ENCODE measurements at regions not wholly inside any gene's neighbourhood (a gene's known extent, or its start where the extent isn't known, plus 50 kb on each side); places are given as distances from the start of the nearest gene placed in this dataset.

- no peaks in the 10 kb centered on the region for H3K9me2 ChIP-seq (ENCODE audit: insufficient read depth, low read length)
- H3K27me3 ChIP-seq (ENCODE audit: insufficient read depth, low read depth, low read length), result no peaks in the 10 kb centered on the region
- no peak for TF ChIP-seq CTCF (IDR thresholded peaks at IDR 0.05; ENCODE audit: poor library complexity, severe bottlenecking)
- TF ChIP-seq POLR2AphosphoS5 (IDR thresholded peaks at IDR 0.05), result no peak
- no peak for TF ChIP-seq EP300 (conservative IDR thresholded peaks at IDR 0.05; ENCODE audit: poor library complexity, severe bottlenecking)
- no peak for TF ChIP-seq EZH2 (IDR thresholded peaks at IDR 0.05; ENCODE audit: borderline replicate concordance, insufficient read depth, low read length, poor library complexity, severe bottlenecking)
- TF ChIP-seq SMC3 (conservative IDR thresholded peaks at IDR 0.05; ENCODE audit: poor library complexity), result no peak
- TF ChIP-seq REST (IDR thresholded peaks at IDR 0.05; ENCODE audit: borderline replicate concordance), result no peak
- TF ChIP-seq TAF1 (IDR thresholded peaks at IDR 0.05; ENCODE audit: low read depth), result no peak
- TF ChIP-seq MXI1 (conservative IDR thresholded peaks at IDR 0.05; ENCODE audit: poor library complexity, severe bottlenecking), result no peak
- TF ChIP-seq RAD21 (conservative IDR thresholded peaks at IDR 0.05), result no peak
- no peaks in the 10 kb centered on the region for H3K36me3 ChIP-seq (ENCODE audit: insufficient read depth, low read length)
- no peak overlapping the region for H3K4me2 ChIP-seq (ENCODE audit: low read length)
- no peaks in the 10 kb centered on the region for H3K9me3 ChIP-seq (ENCODE audit: low read length)
- no peaks in the 10 kb centered on the region for H3F3A ChIP-seq (ENCODE audit: insufficient read depth, low read length, poor library complexity, severe bottlenecking)
- no peaks in the 10 kb centered on the region for H4K20me1 ChIP-seq (ENCODE audit: insufficient read depth)
- H3K79me2 ChIP-seq (replicated peaks; ENCODE audit: insufficient read depth, low read length), result no peaks in the 10 kb centered on the region
- no peak overlapping the region for H3K4me3 ChIP-seq (ENCODE audit: low read length)
- no peak overlapping the region for H3K9ac ChIP-seq (ENCODE audit: low read length)
- H3K27ac ChIP-seq (ENCODE audit: low read length), result no peak overlapping the region
- H2AFZ ChIP-seq (ENCODE audit: low read depth, low read length), result no peak overlapping the region
Measured at GRCh38 chr1:189211742-189212141, 1265.9 kb downstream of the BRINP3 start.

GRCh38 chr1:189212606-189213005 is 1265.1 kb downstream of the BRINP3 start:
- no peak overlapping the region for H3K9ac ChIP-seq (ENCODE audit: low read length)
- no peak overlapping the region for H2AFZ ChIP-seq (ENCODE audit: low read depth, low read length)
- no peak overlapping the region for H3K4me2 ChIP-seq (ENCODE audit: low read length)
- H3K4me3 ChIP-seq (ENCODE audit: low read length), result no peak overlapping the region
- no peak overlapping the region for H3K27ac ChIP-seq (ENCODE audit: low read length)
- no peaks in the 10 kb centered on the region for H3K27me3 ChIP-seq (ENCODE audit: insufficient read depth, low read depth, low read length)
- no peaks in the 10 kb centered on the region for H3K9me3 ChIP-seq (ENCODE audit: low read length)
- no peaks in the 10 kb centered on the region for H3F3A ChIP-seq (ENCODE audit: insufficient read depth, low read length, poor library complexity, severe bottlenecking)
- H3K79me2 ChIP-seq (replicated peaks; ENCODE audit: insufficient read depth, low read length), result no peaks in the 10 kb centered on the region
- no peaks in the 10 kb centered on the region for H3K9me2 ChIP-seq (ENCODE audit: insufficient read depth, low read length)
- no peaks in the 10 kb centered on the region for H3K36me3 ChIP-seq (ENCODE audit: insufficient read depth, low read length)
- no peak for TF ChIP-seq MXI1 (conservative IDR thresholded peaks at IDR 0.05; ENCODE audit: poor library complexity, severe bottlenecking)
- TF ChIP-seq POLR2AphosphoS5 (IDR thresholded peaks at IDR 0.05), result no peak
- no peaks in the 10 kb centered on the region for H4K20me1 ChIP-seq (ENCODE audit: insufficient read depth)

GRCh38 chr1:189216886-189217285 is 1260.8 kb downstream of the BRINP3 start:
- no peaks in the 10 kb centered on the region for H3K36me3 ChIP-seq (ENCODE audit: insufficient read depth, low read length)
- no peak overlapping the region for H3K4me3 ChIP-seq (ENCODE audit: low read length)
- H3K9ac ChIP-seq (ENCODE audit: low read length), result no peak overlapping the region
- no peak overlapping the region for H3K4me2 ChIP-seq (ENCODE audit: low read length)
- H4K20me1 ChIP-seq (ENCODE audit: insufficient read depth), result no peaks in the 10 kb centered on the region
- no peaks in the 10 kb centered on the region for H3K9me3 ChIP-seq (ENCODE audit: low read length)
- H3K27ac ChIP-seq (ENCODE audit: low read length), result no peak overlapping the region
- H3K9me2 ChIP-seq (ENCODE audit: insufficient read depth, low read length), result no peaks in the 10 kb centered on the region
- no peaks in the 10 kb centered on the region for H3F3A ChIP-seq (ENCODE audit: insufficient read depth, low read length, poor library complexity, severe bottlenecking)
- no peak overlapping the region for H2AFZ ChIP-seq (ENCODE audit: low read depth, low read length)
- no peaks in the 10 kb centered on the region for H3K27me3 ChIP-seq (ENCODE audit: insufficient read depth, low read depth, low read length)
- TF ChIP-seq EP300 (conservative IDR thresholded peaks at IDR 0.05; ENCODE audit: poor library complexity, severe bottlenecking) (peak; percentile 77), MXI1 (conservative IDR thresholded peaks at IDR 0.05; ENCODE audit: poor library complexity, severe bottlenecking) (no peak)
- no peaks in the 10 kb centered on the region for H3K79me2 ChIP-seq (replicated peaks; ENCODE audit: insufficient read depth, low read length)
